GM21367 (cell line): ENCODE measurements at regions not wholly inside any gene's neighbourhood (a gene's known extent, or its start where the extent isn't known, plus 50 kb on each side); places are given as distances from the start of the nearest gene placed in this dataset.

Experiments used
- ATAC-seq: cut with Tn5 transposase; IDR thresholded peaks from one replicate; pipeline ENCODE4 v1.9.1; 2021; ENCODE audit not compliant: unreplicated experiment

DNA sequence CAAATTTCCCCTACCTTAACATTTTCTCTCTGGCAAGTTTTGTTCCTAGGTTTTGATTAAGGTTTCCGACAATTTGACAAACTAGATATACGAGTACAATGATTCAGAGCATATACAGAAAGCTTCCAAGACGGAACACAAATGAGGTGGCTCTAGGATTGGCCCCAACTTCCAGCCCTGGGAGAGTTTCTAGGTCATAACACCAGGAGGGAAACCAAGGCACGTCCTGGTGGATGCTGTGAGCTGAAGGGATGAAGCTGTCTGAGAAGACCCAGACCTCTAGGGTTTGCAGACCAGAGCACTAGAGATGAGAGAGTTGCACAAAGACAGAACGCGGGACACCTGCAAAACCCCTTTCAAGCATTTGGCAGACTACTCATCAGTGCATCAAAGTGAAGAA, 51.5 kb upstream of the CAND1 start:
- no peak for ATAC-seq
